ENCODE measurements at regions not wholly inside any gene's neighbourhood (a gene's known extent, or its start where the extent isn't known, plus 50 kb on each side); places are given as distances from the start of the nearest gene placed in this dataset.

DNA sequence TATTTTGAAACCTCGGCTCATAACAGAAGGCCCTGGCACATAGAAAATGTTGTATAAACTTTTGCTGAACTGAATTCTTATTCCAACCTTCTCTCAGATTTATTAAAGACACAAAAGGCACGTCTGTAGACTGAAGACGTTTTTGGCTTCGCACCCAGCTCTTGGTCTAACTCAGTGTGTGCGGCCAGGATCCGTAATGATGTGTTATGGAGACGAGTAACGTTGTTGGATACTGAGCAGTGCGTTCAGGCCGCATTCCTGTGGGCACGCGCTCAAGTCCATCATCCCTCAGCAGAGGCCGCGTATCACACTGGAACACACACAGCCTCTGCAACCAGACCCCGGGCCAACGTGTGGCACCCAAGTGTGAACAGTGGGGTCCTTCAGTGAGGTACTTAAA is 154.8 kb upstream of the RAB4A start:
- H3K36me3 Mint-ChIP-seq, result no peaks in the 10 kb centered on the region
- no peak for ATAC-seq
- no peak overlapping the region for H3K27ac Mint-ChIP-seq
- H3K9me3 Mint-ChIP-seq, result no peaks in the 10 kb centered on the region
- DNase-seq (ENCODE audit: low spot score in 2 of 2), result no peak

DNA sequence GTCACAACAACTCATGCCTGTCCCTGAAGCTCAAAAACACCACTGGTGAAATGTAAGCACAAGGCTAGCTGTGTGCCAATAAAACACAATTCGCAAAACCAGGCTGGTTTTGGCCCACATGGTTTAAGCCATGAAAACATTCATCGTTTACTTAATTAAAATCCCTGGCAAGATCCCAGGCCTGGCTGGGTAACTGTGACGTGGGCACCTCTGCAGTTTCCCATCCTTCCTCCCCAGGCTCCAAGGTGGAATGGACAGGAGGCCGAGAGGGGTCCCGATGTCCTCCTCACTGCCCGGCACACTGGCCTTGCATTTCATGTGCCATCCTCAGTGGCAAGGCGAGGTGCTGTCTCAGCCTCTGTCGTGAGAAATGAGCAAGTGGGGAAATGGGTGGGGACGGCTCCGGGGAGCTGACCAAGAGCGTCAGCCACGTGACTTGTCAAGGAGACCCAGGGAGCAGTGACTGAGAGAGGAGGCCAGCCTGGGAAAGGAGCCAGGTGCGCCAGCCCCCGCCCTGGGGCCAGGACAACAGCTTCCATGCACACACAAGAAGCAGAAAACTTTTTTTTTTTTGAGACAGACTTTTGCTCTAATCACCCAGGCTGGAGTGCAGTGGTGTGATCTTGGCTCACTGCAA is 153.1 kb upstream of the RAB4A start:
- DNase-seq (ENCODE audit: low spot score in 2 of 2) (no peak), ATAC-seq (no peak)
- Mint-ChIP-seq H3K27ac (no peak overlapping the region), H3K36me3 (no peaks in the 10 kb centered on the region), H3K9me3 (no peaks in the 10 kb centered on the region)

DNA sequence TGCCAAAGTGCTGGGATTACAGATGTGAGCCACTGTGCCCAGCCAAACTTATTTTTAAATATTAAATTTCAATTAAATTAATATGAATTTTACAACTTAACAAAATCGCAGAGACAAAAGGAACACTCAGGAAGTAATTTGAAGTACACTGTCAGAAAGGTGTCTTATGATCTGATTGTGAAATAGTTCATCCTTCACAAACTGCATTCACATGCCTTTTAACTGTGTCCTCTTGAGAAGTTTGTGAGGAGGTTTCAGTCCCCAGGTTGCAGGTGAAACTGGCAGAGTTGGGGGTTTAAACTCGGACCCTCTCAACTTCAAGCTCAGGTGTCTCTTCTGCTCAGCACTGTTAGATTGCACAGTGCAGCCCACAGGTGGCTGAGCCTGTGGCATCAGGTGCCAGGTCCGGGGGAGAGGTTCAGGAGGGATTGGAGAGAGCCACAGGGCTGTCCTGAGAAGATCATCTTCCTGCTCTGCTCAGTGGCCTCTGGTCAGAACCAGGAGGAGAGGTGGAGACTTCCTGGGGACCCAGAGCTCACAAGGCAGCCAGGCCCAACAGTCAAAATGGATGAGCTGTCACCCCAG is 152.3 kb upstream of the RAB4A start:
- ATAC-seq (no peak), DNase-seq (ENCODE audit: low spot score in 2 of 2) (no peak)
- Mint-ChIP-seq H3K27ac (no peak overlapping the region), H3K36me3 (no peaks in the 10 kb centered on the region), H3K9me3 (no peaks in the 10 kb centered on the region)

DNA sequence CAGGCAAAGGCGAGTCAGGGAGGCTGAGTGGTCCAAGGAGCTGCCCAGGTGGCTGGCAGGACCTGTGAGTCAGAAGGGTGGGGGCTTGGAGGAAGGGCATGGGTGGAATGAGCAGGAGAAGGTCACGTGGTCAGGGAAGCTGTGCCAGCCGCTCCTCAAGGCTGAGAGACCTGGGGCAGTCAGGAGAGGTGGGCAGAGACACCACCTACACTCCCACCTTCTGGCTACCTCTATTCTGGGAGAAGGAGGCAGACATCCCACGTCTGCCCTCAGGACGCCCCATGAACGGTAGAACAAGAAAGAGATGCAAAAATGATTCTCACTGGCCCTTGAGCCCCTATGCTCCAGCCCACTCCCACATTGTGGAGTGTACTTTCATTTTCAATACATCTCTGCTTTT is 151.8 kb upstream of the RAB4A start:
- H3K36me3 Mint-ChIP-seq, result no peaks in the 10 kb centered on the region
- DNase-seq (ENCODE audit: low spot score in 2 of 2), result no peak
- no peaks in the 10 kb centered on the region for H3K9me3 Mint-ChIP-seq
- ATAC-seq, result no peak
- no peak overlapping the region for H3K27ac Mint-ChIP-seq

DNA sequence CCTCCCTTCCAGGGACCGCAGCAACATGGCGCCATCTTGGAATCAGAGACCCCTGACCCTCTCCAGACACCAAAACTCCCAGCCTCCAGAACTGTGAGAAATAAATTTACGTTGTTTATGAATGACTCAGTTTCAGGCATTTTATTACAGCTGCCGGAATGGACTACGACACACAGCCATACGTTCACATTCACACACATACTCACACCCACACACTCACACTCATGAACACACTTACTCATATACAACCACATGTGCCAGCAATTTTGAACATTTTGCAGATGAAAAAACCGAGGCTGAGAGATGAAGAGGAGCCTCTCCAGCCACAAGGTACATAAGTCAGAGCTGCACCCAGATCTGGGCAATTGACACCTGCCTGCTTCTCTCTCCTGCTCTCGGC is 151.0 kb upstream of the RAB4A start:
- H3K36me3 Mint-ChIP-seq, result no peaks in the 10 kb centered on the region
- DNase-seq (ENCODE audit: low spot score in 2 of 2) (no peak), ATAC-seq (no peak)
- no peak overlapping the region for H3K27ac Mint-ChIP-seq
- no peaks in the 10 kb centered on the region for H3K9me3 Mint-ChIP-seq

DNA sequence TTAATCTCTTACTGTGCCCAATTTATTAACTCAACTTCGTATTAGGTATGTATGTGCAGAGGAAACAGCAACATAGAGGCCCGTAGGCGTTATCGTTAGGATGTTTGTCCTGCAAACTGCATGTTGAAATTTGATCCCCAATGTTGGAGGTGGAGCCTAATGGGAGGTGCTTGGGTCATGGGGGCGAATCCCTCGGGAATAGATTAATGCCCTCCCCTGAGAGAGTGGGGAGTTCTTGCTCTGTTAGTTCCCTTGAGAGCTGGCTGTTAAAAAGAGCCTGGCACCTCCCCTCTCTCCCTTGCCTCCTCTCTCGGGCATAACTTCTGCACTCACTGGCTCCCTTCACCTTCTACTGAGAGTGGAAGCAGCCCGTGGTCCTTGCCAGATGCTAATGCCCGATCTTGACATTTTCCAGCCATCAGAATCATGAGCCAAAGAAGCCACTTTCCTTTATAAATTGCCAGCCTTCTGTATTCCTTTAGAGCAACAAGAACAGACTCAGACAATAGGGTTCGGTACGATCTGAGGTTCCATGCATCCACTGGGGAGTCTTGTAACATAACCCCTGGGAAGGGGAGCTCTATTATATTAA is 149.0 kb upstream of the RAB4A start:
- Mint-ChIP-seq H3K27ac (no peak overlapping the region), H3K36me3 (no peaks in the 10 kb centered on the region), H3K9me3 (no peaks in the 10 kb centered on the region)
- ATAC-seq, result no peak
- no peak for DNase-seq (ENCODE audit: low spot score in 2 of 2)

DNA sequence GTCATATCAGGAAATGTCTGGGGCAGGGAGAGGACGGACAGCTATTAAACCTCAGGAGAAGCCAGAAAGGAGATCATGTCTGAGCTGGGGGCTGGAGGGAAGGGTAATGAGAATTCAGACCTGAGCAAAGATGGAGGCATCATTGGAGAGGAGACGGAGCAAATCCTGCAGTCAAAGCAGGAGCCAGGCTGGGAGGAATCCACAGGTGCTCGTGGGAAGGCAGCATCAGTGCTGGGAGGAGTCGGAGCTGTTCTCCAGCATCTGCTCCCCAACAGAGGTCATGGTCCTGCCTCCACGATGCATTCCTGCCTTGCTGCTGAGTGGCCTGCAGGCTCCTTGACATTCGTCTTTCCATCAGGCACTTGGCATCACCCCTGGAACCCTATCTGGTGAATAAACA is 148.3 kb upstream of the RAB4A start:
- ATAC-seq (no peak), DNase-seq (ENCODE audit: low spot score in 2 of 2) (no peak)
- Mint-ChIP-seq H3K36me3 (no peaks in the 10 kb centered on the region), H3K27ac (no peak overlapping the region), H3K9me3 (no peaks in the 10 kb centered on the region)

DNA sequence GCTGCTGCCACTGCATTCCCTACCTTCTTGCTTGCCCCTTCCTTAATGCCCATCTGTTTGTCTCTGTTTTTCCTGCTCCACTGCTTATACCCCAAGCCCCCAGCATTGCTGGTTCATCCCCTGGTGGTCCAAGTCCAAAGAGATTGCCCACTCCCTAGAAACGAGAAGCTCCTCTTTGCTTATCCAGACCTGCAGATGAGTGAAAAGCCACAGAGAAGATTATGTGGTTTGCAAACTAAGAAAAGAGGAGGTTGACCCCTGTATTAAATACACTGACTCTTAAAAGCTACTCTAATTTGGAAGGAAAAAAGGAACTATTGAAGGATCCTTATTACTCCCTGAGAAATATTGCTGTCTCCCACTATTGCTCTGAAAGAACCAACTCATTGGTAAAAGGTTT is 146.8 kb upstream of the RAB4A start:
- H3K36me3 Mint-ChIP-seq, result no peaks in the 10 kb centered on the region
- H3K9me3 Mint-ChIP-seq, result no peaks in the 10 kb centered on the region

DNA sequence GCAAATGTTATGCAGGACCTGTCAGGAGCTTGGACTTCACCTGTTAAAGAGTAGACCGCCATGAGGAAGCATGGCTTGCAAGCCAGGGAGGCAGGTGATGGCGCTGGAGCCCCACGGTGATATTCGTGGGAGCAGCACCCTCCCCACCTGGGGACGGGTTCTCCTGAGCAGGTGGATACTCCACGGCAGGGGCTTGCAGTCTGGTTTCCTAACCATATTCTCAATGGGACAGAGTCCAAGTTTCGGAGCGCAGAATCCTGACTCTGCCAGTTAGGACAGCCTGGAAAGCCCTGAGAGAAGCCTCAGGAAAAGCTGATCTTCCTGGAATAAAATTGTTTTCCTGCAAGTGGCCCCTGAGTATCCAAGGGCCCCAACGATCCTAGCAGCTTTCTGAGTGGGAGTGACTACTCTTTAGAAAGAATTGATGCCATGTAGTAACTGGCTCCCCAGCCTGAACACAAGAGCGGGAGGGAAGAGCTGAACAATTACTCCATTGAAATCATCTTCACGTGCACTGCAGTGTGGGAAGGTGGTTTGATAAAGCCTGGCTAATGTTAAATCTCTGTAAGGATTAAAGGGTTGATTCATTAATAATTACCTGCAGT is 146.3 kb upstream of the RAB4A start:
- DNase-seq (ENCODE audit: low spot score in 2 of 2) (no peak), ATAC-seq (no peak)
- Mint-ChIP-seq H3K9me3 (no peaks in the 10 kb centered on the region), H3K27ac (no peak overlapping the region), H3K36me3 (no peaks in the 10 kb centered on the region)

More for the DNA sequence above, 146.8 kb upstream of the RAB4A start:
- ATAC-seq, result no peak
- DNase-seq (ENCODE audit: low spot score in 2 of 2), result no peak
- H3K27ac Mint-ChIP-seq, result no peak overlapping the region

DNA sequence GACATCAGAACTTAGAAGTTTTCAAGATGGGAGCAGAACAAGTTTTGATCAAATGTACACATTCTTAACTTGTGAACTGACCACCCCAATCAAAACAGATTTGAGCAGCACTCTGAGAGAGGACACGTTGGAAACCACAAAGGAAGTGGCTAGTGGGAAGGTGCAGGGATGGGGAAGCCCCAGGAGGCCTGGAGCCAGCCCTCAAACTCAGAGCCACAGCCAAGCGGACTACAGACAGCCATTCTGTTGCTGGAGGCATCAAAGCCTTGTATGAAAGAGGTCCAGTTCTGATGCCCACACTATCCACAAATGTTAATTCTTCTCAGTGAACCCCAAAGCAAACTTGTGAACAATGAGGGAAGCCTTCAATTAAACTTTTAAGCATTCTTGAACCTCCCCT is 143.6 kb upstream of the RAB4A start:
- DNase-seq (ENCODE audit: low spot score in 2 of 2), result peak; percentile 12 to 63
- H3K36me3 Mint-ChIP-seq, result no peaks in the 10 kb centered on the region
- H3K9me3 Mint-ChIP-seq, result no peaks in the 10 kb centered on the region
- H3K27ac Mint-ChIP-seq, result no peak overlapping the region
- peak; percentile 63 to 97 for ATAC-seq

DNA sequence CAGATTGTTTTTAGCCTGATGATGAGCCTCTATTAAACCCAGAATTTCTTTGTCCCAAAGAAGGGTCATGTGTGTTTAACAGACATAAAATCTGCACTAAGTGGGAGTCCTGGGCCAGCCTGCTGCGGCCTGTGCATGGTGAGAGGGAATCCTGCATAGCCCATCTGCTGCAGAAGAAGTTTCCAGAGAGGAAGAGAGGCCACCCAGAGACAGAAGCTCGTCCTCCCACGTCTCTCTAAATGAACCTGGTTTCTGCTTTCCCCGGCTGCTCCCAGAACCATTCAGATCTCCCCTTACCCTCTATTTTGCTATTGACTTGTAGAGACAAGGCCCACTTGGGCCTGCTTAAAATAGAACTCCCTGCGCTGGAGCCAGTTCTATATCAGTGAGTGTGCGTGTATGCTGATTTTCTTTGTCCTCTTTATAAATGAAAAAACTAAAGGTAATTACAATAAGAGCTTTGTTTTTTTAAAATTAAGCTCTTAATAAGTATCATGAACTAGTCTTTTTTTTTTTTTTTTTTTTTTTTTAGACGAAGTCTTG is 142.8 kb upstream of the RAB4A start:
- H3K27ac Mint-ChIP-seq, result no peak overlapping the region
- peaks cover 0 to 2% of the 10 kb centered on the region in 2 donors for H3K9me3 Mint-ChIP-seq
- H3K36me3 Mint-ChIP-seq, result no peaks in the 10 kb centered on the region
- no peak for DNase-seq (ENCODE audit: low spot score in 2 of 2)
- ATAC-seq, result no peak

DNA sequence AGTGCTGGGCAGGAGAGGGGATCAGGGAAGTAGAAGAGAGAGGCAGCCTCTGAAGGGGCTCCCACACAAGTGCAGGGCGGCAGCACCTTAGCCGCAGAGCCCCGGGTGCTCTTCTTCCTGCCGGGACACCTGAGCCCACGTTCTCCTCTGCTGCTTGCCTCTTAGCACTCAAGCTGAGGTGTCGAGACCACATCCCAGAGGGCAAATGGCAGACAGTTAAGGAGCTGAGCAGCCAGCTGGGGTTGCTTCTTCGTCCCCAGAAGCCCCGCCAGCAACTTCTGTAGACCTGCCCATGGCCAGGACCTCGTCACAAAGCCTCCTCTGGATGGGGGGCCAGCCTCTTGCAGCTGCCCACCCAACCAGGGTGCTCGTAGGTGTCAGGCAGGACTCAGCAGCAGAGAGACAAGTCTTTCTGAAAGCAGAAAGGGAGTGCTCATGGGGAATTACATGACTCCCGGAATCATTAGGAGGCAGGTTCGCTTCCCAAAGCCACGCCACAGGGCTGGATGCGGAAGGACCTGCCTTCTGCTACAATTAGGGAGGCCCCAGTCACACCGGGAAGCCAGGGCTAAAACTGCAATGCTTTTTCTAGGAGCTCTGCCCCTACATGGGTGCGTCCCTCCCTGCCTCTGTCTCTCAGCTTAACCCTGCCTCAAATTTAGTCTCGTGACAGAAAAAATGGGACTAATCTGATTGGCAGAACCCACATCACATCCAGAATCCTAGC is 141.4 kb upstream of the RAB4A start:
- Mint-ChIP-seq H3K9me3 (peaks cover 7 to 15% of the 10 kb centered on the region in 2 donors), H3K27ac (no peak overlapping the region), H3K36me3 (peaks cover 8 to 9% of the 10 kb centered on the region in 2 donors)
- DNase-seq (ENCODE audit: low spot score in 2 of 2) (no peak), ATAC-seq (peak in 1 of 2 donors; percentile 48)

DNA sequence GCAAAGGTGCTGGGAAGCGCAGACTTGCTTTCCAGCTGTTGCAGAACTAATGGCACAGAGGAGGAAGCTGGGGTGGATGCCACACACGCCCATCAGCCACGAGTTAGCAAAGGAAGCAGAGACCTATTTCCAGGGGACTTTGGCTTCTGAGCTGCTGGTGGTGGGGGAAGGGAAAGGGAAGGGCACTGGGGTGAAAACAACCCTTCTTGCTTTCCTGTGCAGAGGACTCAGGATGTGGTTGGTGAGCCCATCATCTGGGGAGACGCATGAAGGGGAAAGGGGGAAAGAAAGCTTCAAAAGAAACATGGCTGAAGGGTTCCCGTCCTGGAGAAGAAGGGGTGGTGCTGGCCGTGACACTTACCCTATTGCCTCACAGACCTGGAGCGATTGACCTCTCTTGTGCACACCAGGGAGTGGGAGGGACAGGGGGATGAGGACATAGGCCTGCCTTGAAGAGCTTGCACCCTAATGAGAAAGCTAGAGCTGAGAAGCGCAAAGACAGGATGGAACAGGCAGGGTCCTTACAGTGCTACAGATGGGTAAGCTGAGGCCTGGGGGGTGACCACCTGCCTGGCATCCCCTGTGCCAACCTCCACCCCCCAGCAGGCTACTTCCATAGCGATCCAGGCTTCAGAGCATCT is 140.8 kb upstream of the RAB4A start:
- peak in 1 of 2 donors; percentile 10 for ATAC-seq
- Mint-ChIP-seq H3K36me3 (peaks cover 15 to 16% of the 10 kb centered on the region in 2 donors), H3K9me3 (peaks cover 7 to 16% of the 10 kb centered on the region in 2 donors), H3K27ac (no peak overlapping the region)
- DNase-seq (ENCODE audit: low spot score in 2 of 2), result no peak

DNA sequence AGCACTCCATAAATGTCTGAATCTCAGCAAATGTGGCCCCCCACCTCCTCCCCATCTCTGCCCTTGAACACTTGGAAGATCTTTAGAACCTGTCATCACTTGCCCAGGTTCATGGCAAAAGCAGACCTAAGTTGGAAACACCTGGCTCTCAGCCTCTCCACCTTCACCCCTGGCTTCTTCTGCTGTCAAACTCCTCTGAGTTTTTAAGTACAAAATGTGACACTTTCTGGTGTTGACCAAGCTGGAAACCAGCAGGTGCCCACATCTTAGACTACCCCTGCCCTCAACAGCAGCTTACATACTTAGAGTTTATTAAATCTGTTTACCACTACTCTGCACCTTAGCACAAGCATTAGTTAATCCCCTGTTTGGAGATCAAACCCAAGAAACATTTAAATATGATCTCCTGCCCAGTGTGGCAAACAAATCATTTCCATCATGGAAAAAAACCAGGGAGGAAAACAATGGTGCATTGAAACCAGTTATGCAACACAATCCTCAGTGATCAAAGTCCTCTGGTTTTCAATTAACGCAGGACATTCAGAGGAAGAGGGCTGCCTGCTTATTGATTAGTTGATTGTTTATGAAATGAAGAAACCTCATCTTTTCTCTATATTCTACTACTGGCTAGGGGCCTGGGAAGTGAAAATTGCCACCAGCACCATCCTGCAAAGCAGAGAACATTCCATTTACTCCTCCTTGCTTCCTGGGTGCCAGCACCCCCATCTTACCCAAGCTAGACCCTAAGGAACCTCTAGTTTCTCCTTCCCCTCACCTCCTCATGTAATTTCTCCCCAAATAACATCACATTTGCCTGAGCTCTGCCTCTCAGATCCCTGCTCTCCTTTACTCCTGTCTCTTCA is 139.4 kb upstream of the RAB4A start:
- H3K9me3 Mint-ChIP-seq, result peaks cover 10 to 25% of the 10 kb centered on the region in 2 donors
- peaks cover 24 to 28% of the 10 kb centered on the region in 2 donors for H3K36me3 Mint-ChIP-seq
- no peak for DNase-seq (ENCODE audit: low spot score in 2 of 2)

DNA sequence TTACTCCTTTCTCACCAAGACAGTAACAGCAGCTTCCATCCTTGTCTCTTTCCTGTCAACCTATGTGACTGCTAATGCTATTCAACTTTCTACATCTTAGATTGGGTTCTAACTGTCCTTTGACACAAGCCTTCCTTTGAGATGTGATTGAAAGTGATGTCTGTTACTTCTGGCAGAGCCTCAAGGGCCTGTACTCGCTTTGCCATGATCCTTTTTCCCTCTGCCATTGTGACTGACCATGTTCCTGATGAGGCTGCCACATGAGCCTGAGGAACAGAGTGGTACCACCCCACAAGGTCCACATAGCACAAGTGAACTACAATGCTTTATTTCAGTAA is 138.8 kb upstream of the RAB4A start:
- ATAC-seq (no peak), DNase-seq (ENCODE audit: low spot score in 2 of 2) (no peak)
- Mint-ChIP-seq H3K36me3 (peaks cover 24 to 31% of the 10 kb centered on the region in 2 donors), H3K27ac (no peak overlapping the region), H3K9me3 (peaks cover 10 to 25% of the 10 kb centered on the region in 2 donors)

More for the DNA sequence above, 139.4 kb upstream of the RAB4A start:
- ATAC-seq, result no peak
- H3K27ac Mint-ChIP-seq, result no peak overlapping the region

DNA sequence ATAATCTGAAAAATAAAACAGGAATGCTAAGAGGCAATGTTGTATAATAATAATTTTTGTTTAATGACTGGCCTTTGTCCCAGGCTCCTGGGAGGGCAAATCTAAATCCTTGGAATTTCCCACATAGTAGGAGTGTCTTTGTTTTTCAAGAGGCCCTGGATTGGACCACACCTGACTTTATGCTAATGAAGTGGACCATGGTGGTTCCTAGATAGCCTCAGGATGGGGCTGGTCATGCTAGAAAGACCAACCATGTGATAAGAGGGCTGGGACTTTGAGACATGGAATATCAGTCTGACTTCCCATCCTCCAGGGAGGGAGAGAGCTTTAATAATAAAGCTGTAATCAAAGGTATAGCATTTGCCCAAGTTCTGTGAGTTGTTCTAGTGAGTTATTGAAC is 138.2 kb upstream of the RAB4A start:
- peaks cover 24 to 31% of the 10 kb centered on the region in 2 donors for H3K36me3 Mint-ChIP-seq
- peaks cover 10 to 25% of the 10 kb centered on the region in 2 donors for H3K9me3 Mint-ChIP-seq
- no peak overlapping the region for H3K27ac Mint-ChIP-seq
- no peak for DNase-seq (ENCODE audit: low spot score in 2 of 2)
- ATAC-seq, result no peak

All from activated naive CD4-positive, alpha-beta T cell treated with anti-CD3 and anti-CD28 coated beads, Interleukin-2, amount 50 U/mL, for 72 hours (primary cell).